Right atrium auricular region (tissue), 2 donors: ENCODE measurements at regions not wholly inside any gene's neighbourhood (a gene's known extent, or its start where the extent isn't known, plus 50 kb on each side); places are given as distances from the start of the nearest gene placed in this dataset.
A peak's percentile ranks its signal among the peaks of the same experiment; 100 is the strongest.

Experiments
- DNase-seq: peaks from one replicate; pipeline ENCODE4 v3.0.0-alpha.2; 2019; ENCODE audit warnings: low spot score
- H3K27ac ChIP-seq, 2 donors: fragments of 200-600 bp; sonication (generic); 1 replicate in 1 of 2; 2 replicates in 1 of 2; pipeline ENCODE4 v1.5.1; 2016 to 2019
- H3K27me3 ChIP-seq, 2 donors: fragments of 200-600 bp; sonication (generic); one replicate each; pipeline versions ENCODE4 v1.5.1 to v1.6.0; 2017 to 2019
- H3K36me3 ChIP-seq: fragments of 200-600 bp; sonication (generic); one replicate; pipeline ENCODE4 v1.5.1; 2016
- H3K4me1 ChIP-seq, 2 donors: fragments of 200-600 bp; sonication (generic); one replicate each; pipeline versions ENCODE4 v1.5.1 to v1.6.0; 2017 to 2019
- H3K4me3 ChIP-seq, 2 donors: fragments of 200-600 bp; sonication (generic); 1 replicate in 1 of 2; 2 replicates in 1 of 2; pipeline ENCODE4 v1.5.1; 2017 to 2019; ENCODE audit warnings: mild to moderate bottlenecking in 1 of 2, moderate library complexity in 1 of 2
- H3K9me3 ChIP-seq, 2 donors: fragments of 200-600 bp; sonication (generic); one replicate each; pipeline ENCODE4 v1.5.1; 2019
- TF ChIP-seq, protein P1 (sequence below), 2 donors: fragments of 200-600 bp; sonication (generic); IDR thresholded peaks; one replicate each; pipeline ENCODE4 v1.5.1; 2019; ENCODE audit warnings: antibody characterized with exemption in 2 of 2

DNA sequence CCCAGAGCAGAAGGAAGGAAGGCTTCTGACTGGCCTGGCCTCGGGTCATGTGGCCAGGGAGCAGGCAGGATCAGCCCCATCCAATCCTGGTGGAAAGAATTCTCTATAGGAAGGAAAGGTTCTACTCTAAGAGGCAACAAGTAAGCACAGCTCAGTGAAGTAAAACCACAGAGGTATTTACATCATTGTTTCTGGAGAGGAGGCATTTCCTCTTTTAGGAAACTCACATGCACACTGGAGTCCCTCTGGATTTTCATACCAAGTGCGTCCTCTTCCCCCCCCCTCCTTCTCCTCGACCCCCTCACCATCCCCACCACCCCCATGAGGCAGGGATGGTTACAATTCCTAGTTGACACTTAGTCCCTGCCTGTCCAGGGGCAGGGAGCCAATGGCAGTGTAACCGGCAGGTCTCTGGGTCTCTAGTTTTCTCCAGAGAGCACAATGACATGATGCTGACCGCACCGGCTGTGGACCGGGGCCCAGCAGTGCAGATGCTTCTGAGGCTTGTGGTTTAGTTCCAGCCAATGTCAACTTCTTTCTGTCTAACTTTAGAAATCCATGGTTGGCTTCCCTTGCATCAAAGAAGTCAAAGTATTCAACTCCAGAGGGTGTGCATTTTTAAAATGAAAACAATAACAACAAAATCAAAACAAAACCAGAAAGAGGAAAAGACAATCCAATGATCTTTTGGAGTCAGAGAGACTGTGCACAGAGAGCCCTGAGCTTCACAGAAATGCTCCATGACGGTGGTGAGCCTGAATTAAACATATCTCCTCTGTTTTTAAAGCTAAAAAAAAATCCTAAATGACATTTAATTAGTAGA is 230.3 kb upstream of the TLE3 start:
- Histone ChIP-seq H3K36me3 (no peaks in the 10 kb centered on the region), H3K4me3 (no peak overlapping the region), H3K9me3 (peaks cover 0 to 3% of the 10 kb centered on the region in 2 donors), H3K27ac (no peak overlapping the region), H3K27me3 (no peaks in the 10 kb centered on the region), H3K4me1 (peaks cover 0 to 24% of the 10 kb centered on the region in 2 donors)
- TF ChIP-seq, protein P1, sequence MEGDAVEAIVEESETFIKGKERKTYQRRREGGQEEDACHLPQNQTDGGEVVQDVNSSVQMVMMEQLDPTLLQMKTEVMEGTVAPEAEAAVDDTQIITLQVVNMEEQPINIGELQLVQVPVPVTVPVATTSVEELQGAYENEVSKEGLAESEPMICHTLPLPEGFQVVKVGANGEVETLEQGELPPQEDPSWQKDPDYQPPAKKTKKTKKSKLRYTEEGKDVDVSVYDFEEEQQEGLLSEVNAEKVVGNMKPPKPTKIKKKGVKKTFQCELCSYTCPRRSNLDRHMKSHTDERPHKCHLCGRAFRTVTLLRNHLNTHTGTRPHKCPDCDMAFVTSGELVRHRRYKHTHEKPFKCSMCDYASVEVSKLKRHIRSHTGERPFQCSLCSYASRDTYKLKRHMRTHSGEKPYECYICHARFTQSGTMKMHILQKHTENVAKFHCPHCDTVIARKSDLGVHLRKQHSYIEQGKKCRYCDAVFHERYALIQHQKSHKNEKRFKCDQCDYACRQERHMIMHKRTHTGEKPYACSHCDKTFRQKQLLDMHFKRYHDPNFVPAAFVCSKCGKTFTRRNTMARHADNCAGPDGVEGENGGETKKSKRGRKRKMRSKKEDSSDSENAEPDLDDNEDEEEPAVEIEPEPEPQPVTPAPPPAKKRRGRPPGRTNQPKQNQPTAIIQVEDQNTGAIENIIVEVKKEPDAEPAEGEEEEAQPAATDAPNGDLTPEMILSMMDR (IDR thresholded peaks at IDR 0.05), result no peak
- peak; percentile 59 for DNase-seq

DNA sequence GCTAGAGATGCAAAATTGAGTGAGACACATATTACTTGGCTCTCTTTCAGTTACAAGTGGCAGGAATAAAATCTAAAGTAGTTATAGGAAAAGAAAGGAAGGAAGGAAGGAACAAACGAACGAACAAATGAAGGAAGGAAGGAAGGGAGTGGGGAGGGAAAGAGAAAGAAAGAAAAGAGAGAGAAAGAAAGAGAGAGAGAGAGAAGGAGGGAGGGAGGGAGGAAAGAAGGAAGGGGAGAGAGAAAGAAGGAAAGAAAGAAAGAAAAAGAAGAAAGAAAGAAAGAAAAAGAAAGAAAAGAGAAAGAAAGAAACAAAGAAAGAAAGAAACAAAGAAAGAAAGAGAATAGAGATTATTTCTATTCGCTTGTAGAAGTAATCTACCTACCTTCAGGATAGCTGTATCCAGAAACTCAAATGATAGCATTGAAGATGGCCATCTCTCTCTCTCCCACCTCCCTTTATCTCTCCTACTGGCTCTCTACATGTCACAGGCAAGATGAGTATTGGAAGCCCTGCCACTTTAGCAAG is 229.7 kb upstream of the TLE3 start:
- H3K4me1 ChIP-seq, result peaks cover 0 to 31% of the 10 kb centered on the region in 2 donors
- H3K36me3 ChIP-seq, result no peaks in the 10 kb centered on the region
- H3K27ac ChIP-seq, result no peak overlapping the region

DNA sequence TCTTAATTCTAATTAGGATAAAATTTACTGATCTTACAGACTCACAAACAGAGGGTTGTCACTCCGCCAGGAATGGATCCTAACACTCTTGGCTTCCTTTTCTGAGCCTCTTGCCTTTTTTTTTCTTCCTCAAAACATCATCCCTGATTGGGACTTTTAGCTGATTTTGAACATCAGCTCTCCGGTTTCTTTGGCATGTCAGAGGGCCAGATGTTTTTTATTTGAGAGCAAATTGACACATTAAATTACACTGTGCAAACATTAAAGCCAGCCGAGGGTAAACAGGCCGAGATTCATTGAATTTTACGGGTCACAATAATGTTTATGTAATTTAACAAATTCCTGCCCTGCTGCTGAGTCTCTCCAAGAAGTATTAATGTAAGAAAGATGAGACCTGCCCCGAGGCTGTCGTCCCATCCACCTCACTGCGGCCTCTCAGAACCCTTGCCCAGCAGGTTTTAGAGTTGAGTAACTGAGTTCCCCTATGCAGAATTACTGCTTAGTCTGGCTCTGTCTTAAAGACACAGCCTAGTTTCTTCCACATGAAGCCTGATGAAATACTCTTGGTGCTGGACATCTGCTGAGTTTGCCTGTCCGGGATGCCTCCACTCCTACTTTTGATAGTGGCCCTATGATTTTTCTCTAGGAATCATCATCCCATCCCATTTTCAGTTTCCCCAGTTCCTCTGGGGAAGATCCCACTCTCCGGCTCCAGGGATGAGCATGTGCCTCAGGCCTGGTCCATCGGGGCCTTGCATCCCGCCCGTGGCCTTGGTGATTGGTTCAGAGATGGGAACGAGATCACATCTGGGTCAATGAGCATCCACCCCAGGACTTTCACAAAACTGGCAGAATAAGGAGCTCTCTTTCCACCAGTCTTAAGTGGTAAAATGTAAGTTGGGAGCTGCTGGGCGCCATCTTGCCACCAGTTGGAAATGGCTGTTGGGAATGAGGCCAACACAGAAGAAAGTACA is 226.6 kb upstream of the TLE3 start:
- no peaks in the 10 kb centered on the region for H3K27me3 ChIP-seq
- no peak overlapping the region for H3K27ac ChIP-seq
- H3K4me1 ChIP-seq, result peaks cover 0 to 51% of the 10 kb centered on the region in 2 donors
- no peak overlapping the region for H3K4me3 ChIP-seq
- H3K9me3 ChIP-seq, result no peaks in the 10 kb centered on the region
- DNase-seq, result peak; percentile 53
- TF ChIP-seq, protein P1 (IDR thresholded peaks at IDR 0.05), result no peak
- no peaks in the 10 kb centered on the region for H3K36me3 ChIP-seq

More for the DNA sequence above, 229.7 kb upstream of the TLE3 start:
- no peak overlapping the region for H3K4me3 ChIP-seq
- no peak for DNase-seq
- H3K27me3 ChIP-seq, result no peaks in the 10 kb centered on the region
- H3K9me3 ChIP-seq, result no peaks in the 10 kb centered on the region
- TF ChIP-seq, protein P1 (IDR thresholded peaks at IDR 0.05), result no peak

DNA sequence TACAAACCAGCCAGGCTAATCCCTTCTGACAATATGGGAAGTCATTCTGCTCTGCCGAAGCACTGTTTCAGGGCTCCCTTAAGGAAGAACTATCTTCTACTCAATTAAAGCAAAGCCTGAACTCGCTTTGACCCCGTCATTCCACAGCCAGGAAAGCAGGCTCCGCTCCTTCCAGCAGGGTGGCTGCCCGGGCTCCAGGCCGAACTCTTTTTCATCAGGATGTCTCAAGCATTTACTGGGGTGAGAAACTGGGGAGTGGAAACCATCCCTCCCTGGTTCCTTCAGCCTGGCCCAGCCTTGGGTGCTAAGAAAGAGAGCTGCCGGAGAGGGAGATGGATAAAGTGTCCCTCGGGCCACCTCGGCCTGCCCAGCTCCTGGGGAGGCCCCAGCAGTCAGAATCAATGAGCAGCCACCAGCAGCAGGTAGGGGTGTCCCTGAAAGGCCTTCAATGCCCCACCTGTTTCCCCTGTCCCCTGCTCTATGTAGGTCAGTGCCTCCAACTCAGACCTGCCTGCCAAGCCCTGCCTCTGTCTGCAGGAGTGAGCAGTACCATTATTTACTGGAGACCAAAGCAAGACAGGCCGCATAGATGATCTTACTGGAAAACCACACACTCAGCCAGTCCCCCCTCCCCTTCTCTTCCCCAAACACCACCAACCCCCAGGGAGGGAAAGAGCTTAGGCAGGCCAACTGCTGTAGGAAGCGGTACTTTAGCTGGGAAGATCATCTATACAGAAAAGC is 225.6 kb upstream of the TLE3 start:
- DNase-seq, result peak; percentile 78
- no peaks in the 10 kb centered on the region for H3K27me3 ChIP-seq
- peak overlapping the region; percentile 8 to 39 for H3K27ac ChIP-seq
- H3K4me1 ChIP-seq, result peaks cover 0 to 45% of the 10 kb centered on the region in 2 donors
- TF ChIP-seq, protein P1 (IDR thresholded peaks at IDR 0.05), result no peak
- no peak overlapping the region for H3K4me3 ChIP-seq
- no peaks in the 10 kb centered on the region for H3K36me3 ChIP-seq
- no peaks in the 10 kb centered on the region for H3K9me3 ChIP-seq

- H3K4me3 ChIP-seq, result no peak overlapping the region
- TF ChIP-seq, protein P1 (IDR thresholded peaks at IDR 0.05), result no peak
- peaks cover 0 to 35% of the 10 kb centered on the region in 2 donors for H3K4me1 ChIP-seq
- H3K36me3 ChIP-seq, result no peaks in the 10 kb centered on the region
- DNase-seq, result no peak
- no peaks in the 10 kb centered on the region for H3K27me3 ChIP-seq
- no peaks in the 10 kb centered on the region for H3K9me3 ChIP-seq
- H3K27ac ChIP-seq, result no peak overlapping the region
These were observed 224.4 kb upstream of the TLE3 start for GRCh38 chr15:70322051-70322668.
